AG04450 (cell line): ENCODE measurements at regions not wholly inside any gene's neighbourhood (a gene's known extent, or its start where the extent isn't known, plus 50 kb on each side); places are given as distances from the start of the nearest gene placed in this dataset.

Experiments used
- CTCF ChIA-PET: fragments of 300-600, 350-600 bp; formaldehyde crosslinking; extraction: SDS; loops from one replicate; lab custom pipeline; 2022; ENCODE audit warnings: antibody characterized with exemption, inconsistent platforms; lab: Charles Lee
- POLR2A ChIA-PET: fragments of 350-600 bp; formaldehyde crosslinking; extraction: SDS; loops from one replicate; lab custom pipeline; 2021; ENCODE audit warnings: antibody characterized with exemption, inconsistent platforms; lab: Yijun Ruan, JAX
- DNase-seq: peaks from one replicate; pipeline ENCODE4 v3.0.0-alpha.2; 2011; ENCODE audit warnings: low read depth, low spot score
- H3K27ac ChIP-seq: one replicate; pipeline ENCODE4 v1.5.1; 2012; ENCODE audit warnings: low read depth, low read length, control low read depth
- H3K27me3 ChIP-seq: one replicate; pipeline ENCODE4 v1.6.0; 2012; ENCODE audit warnings: low read length; ENCODE audit not compliant: control insufficient read depth, insufficient read depth
- H3K4me3 ChIP-seq: 2 replicates; pipeline ENCODE4 v1.5.1; 2011; ENCODE audit warnings: mild to moderate bottlenecking, low read depth, low read length, control low read depth
- H3K9me3 ChIP-seq: 2 replicates; pipeline ENCODE4 v1.5.1; 2012; ENCODE audit warnings: low read length; ENCODE audit not compliant: control insufficient read depth, insufficient read depth
- TF ChIP-seq, protein P1 (sequence below): IDR thresholded peaks from 2 replicates; pipeline ENCODE4 v1.5.1; 2011; ENCODE audit warnings: low read depth, low read length, control low read depth, inconsistent platforms

DNA sequence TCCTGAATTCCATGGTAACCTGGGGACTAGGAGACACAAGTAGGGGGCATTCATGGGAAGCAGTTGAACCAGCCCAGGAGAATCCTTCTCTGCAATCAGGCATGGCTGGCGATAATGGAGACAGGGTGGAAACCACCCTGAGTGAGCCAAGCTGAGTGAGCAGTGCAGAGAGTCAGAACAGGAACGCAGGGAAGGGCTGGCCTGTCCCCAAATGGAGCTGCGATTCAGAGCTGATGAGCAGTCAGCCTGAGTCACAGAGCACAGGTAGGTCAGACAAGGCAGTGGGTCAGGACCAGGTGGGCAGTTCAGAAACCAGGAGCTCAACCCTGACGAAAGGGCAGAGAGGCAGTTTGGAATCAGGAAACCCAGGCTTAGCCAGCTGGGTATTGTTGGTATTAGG, 129.0 kb downstream of the BTC start:
- ChIA-PET CTCF (interaction anchor here (2.5 to 18.1 kb wide), 3 partner anchors 11 to 345 kb away, joined by 15 to 365 read pairs (median 148); no protein-coding TSS in a partner anchor), POLR2A (no interaction called here)
- Histone ChIP-seq H3K9me3 (no peaks in the 10 kb centered on the region), H3K4me3 (no peak overlapping the region), H3K27ac (no peak overlapping the region), H3K27me3 (no peaks in the 10 kb centered on the region)
- TF ChIP-seq, protein P1, sequence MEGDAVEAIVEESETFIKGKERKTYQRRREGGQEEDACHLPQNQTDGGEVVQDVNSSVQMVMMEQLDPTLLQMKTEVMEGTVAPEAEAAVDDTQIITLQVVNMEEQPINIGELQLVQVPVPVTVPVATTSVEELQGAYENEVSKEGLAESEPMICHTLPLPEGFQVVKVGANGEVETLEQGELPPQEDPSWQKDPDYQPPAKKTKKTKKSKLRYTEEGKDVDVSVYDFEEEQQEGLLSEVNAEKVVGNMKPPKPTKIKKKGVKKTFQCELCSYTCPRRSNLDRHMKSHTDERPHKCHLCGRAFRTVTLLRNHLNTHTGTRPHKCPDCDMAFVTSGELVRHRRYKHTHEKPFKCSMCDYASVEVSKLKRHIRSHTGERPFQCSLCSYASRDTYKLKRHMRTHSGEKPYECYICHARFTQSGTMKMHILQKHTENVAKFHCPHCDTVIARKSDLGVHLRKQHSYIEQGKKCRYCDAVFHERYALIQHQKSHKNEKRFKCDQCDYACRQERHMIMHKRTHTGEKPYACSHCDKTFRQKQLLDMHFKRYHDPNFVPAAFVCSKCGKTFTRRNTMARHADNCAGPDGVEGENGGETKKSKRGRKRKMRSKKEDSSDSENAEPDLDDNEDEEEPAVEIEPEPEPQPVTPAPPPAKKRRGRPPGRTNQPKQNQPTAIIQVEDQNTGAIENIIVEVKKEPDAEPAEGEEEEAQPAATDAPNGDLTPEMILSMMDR = no peak
- no peak for DNase-seq

DNA sequence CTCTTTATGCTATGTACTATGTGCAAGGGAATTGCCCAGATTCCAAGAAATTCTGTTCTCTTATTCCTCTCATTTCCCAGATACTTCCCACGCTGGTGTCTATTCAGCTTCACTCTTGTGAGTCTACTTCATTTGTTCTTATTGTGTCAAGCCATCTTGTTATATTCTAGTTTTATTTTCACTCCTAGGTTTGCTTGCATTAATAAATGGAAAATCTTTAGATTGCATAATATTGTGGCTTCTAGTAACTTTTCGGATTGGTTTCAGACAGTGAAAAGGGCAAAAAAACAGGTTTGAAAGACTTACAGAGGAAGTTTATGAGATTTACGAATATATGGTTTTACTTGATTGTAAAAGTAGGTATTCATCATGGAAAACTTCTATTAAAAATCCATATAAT, 128.4 kb downstream of the BTC start:
- Histone ChIP-seq H3K27ac (no peak overlapping the region), H3K4me3 (no peak overlapping the region), H3K9me3 (no peaks in the 10 kb centered on the region), H3K27me3 (no peaks in the 10 kb centered on the region)
- TF ChIP-seq, protein P1 = no peak
- ChIA-PET POLR2A (no interaction called here), CTCF (interaction anchor here (2.5 to 18.1 kb wide), 3 partner anchors 11 to 345 kb away, joined by 15 to 365 read pairs (median 148); no protein-coding TSS in a partner anchor)
- no peak for DNase-seq

DNA sequence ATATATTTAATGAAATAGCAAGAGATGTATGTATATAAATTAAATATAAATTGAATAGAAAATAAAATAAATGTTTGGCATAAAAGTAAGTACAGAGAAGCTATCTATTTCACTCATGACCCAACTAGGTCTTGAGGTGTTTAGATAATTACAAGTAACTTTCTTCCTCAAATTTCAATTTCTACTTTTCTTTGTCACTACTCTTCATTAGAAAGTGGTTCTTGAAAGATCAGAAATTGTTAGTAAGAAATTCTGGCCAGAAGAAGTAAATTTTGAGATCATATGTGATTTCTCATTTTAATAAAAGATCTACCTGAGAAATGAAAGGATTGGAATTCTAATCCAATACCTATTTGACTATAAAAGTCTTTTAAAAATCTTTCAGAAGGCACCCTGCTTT, 126.9 kb downstream of the BTC start:
- Histone ChIP-seq H3K27me3 (no peaks in the 10 kb centered on the region), H3K4me3 (no peak overlapping the region), H3K27ac (no peak overlapping the region), H3K9me3 (no peaks in the 10 kb centered on the region)
- TF ChIP-seq, protein P1 = no peak
- ChIA-PET CTCF (interaction anchor here (1.1 to 18.1 kb wide), 6 partner anchors 9 to 347 kb away, joined by 3 to 365 read pairs (median 12); partner anchors contain the start of gene AREG), POLR2A (no interaction called here)
- no peak for DNase-seq

DNA sequence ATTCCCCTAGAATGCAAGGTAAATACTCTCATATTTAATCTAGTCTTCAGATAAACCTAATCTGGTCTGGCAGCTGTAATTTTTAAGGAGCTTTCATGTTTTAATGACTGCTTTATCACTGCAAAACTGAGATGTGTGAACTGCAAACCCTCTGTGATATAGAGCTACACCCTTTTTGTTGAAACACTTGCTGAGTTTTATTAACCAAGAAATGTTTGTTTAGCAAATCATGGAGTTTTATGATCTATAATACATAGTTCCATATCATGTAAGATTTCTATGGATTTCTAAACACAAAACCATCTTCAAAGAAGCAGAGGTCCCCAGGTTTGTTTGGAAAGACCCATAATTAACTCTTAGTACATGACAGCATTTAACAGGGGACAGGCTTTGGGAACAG, 126.4 kb downstream of the BTC start:
- TF ChIP-seq, protein P1 = no peak
- POLR2A ChIA-PET = no interaction called here
- Histone ChIP-seq H3K4me3 (no peak overlapping the region), H3K27me3 (no peaks in the 10 kb centered on the region), H3K27ac (no peak overlapping the region), H3K9me3 (no peaks in the 10 kb centered on the region)
- CTCF ChIA-PET = interaction anchor here (1.1 to 18.1 kb wide), 7 partner anchors 9 to 347 kb away, joined by 3 to 365 read pairs (median 15); partner anchors contain the start of gene AREG
- no peak for DNase-seq

DNA sequence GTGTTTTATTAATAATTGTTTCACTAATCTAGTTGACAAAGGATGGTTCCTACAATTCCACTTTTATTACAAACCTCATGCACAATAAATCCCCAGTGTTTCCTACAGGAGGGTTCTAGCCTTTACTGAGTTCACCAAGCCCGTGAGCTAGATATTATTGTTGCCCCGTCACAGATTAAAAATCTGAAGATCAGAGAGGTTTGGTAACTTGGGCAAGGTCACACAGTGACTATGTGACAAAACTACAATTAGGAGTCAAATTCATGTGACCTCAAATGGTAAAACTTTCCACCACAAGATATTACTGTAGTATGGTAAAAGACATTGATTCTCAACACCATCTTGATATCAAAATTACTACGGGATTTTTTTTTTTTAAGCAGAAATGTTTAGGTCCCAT, 124.6 kb downstream of the BTC start:
- Histone ChIP-seq H3K27me3 (no peaks in the 10 kb centered on the region), H3K27ac (no peak overlapping the region), H3K9me3 (no peaks in the 10 kb centered on the region), H3K4me3 (no peak overlapping the region)
- DNase-seq = no peak
- POLR2A ChIA-PET = no interaction called here
- CTCF ChIA-PET = interaction anchor here (3.2 to 18.1 kb wide), 4 partner anchors 137 to 349 kb away, joined by 21 to 365 read pairs (median 92); no protein-coding TSS in a partner anchor
- TF ChIP-seq, protein P1 = no peak
